ENCODE measurements at regions not wholly inside any gene's neighbourhood (a gene's known extent, or its start where the extent isn't known, plus 50 kb on each side); places are given as distances from the start of the nearest gene placed in this dataset.

DNA sequence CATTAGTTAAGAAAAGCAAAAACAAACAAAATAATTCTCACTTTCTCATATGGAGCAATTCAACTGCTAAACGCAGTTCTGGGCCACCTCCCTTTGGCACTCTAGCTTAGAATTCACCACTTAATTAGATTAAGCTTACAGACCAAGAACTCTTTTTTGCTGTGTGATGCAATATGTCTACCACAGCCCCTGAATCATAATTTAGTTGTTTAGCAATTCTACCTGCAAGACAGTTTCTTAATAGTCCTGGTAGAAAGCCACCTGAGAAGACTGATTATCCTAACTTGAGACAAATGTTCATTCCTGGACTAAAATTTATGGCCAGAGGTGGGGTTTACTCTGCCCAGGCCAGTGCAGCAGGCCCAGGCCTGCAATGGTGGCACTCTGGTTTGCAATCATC lies 205.9 kb downstream of the HS3ST3A1 start:
- TF ChIP-seq, protein P1, sequence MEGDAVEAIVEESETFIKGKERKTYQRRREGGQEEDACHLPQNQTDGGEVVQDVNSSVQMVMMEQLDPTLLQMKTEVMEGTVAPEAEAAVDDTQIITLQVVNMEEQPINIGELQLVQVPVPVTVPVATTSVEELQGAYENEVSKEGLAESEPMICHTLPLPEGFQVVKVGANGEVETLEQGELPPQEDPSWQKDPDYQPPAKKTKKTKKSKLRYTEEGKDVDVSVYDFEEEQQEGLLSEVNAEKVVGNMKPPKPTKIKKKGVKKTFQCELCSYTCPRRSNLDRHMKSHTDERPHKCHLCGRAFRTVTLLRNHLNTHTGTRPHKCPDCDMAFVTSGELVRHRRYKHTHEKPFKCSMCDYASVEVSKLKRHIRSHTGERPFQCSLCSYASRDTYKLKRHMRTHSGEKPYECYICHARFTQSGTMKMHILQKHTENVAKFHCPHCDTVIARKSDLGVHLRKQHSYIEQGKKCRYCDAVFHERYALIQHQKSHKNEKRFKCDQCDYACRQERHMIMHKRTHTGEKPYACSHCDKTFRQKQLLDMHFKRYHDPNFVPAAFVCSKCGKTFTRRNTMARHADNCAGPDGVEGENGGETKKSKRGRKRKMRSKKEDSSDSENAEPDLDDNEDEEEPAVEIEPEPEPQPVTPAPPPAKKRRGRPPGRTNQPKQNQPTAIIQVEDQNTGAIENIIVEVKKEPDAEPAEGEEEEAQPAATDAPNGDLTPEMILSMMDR (IDR thresholded peaks at IDR 0.05), result no peak
- TF ChIP-seq POLR2A (IDR thresholded peaks at IDR 0.05), result no peak

All from esophagus squamous epithelium (tissue), 4 donors.